HUDEP-2 (cell line): ENCODE measurements at regions not wholly inside any gene's neighbourhood (a gene's known extent, or its start where the extent isn't known, plus 50 kb on each side); places are given as distances from the start of the nearest gene placed in this dataset.
"Not testable (repeated sequence)": the region's sequence is repeated elsewhere in the genome, so short reads cannot be mapped to it uniquely, and the experiment has no call there.

Experiments
- DNase-seq, 76 experiments: peaks; one replicate each; lab custom pipeline; 2025; ENCODE audit not compliant: unreplicated experiment in 76 of 76; lab: John Stamatoyannopoulos, UW

GRCh38 chr2:89855752-89856151 is 1164.3 kb downstream of the RPIA start:
- not testable (repeated sequence) for DNase-seq

- DNase-seq, result not testable (repeated sequence)
Measured at GRCh38 chr2:89856305-89856704, 1164.8 kb downstream of the RPIA start.

GRCh38 chr2:89862164-89862563 is 1170.7 kb downstream of the RPIA start:
- DNase-seq, result not testable (repeated sequence)

- not testable (repeated sequence) for DNase-seq
Measured at GRCh38 chr2:89863209-89863608, 1171.7 kb downstream of the RPIA start.

- not testable (repeated sequence) for DNase-seq
Measured at GRCh38 chr2:89874810-89875595, 1183.5 kb downstream of the RPIA start.

GRCh38 chr2:89876445-89876844 is 1185.0 kb downstream of the RPIA start:
- not testable (repeated sequence) for DNase-seq

GRCh38 chr2:89876878-89877277 is 1185.4 kb downstream of the RPIA start:
- not testable (repeated sequence) for DNase-seq

- DNase-seq, result not testable (repeated sequence)
Measured at GRCh38 chr2:89882880-89883279, 1191.4 kb downstream of the RPIA start.

GRCh38 chr2:89883624-89884023 is 1192.2 kb downstream of the RPIA start:
- not testable (repeated sequence) for DNase-seq

- not testable (repeated sequence) for DNase-seq
Measured at GRCh38 chr2:89885071-89885470, 1193.6 kb downstream of the RPIA start.

- not testable (repeated sequence) for DNase-seq
Measured at GRCh38 chr2:89888693-89889092, 1197.2 kb downstream of the RPIA start.

GRCh38 chr2:89890185-89890773 is 1198.8 kb downstream of the RPIA start:
- DNase-seq, result not testable (repeated sequence)

GRCh38 chr2:89894988-89895387 is 1203.5 kb downstream of the RPIA start:
- not testable (repeated sequence) for DNase-seq

- DNase-seq, result not testable (repeated sequence)
Measured at GRCh38 chr2:89895629-89896028, 1204.2 kb downstream of the RPIA start.

- not testable (repeated sequence) for DNase-seq
Measured at GRCh38 chr2:89927018-89927417, 1235.5 kb downstream of the RPIA start.

GRCh38 chr2:89935436-89935835 is 1244.0 kb downstream of the RPIA start:
- DNase-seq, result not testable (repeated sequence)

GRCh38 chr2:89936011-89936410 is 1244.5 kb downstream of the RPIA start:
- not testable (repeated sequence) for DNase-seq

- not testable (repeated sequence) for DNase-seq
Measured at GRCh38 chr2:89936559-89936958, 1245.1 kb downstream of the RPIA start.

GRCh38 chr2:89938756-89939155 is 1247.3 kb downstream of the RPIA start:
- not testable (repeated sequence) for DNase-seq

GRCh38 chr2:89944267-89944666 is 1252.8 kb downstream of the RPIA start:
- not testable (repeated sequence) for DNase-seq

GRCh38 chr2:89945004-89945616 is 1253.6 kb downstream of the RPIA start:
- not testable (repeated sequence) for DNase-seq
